IPS-18a (cell line): ENCODE measurements at regions not wholly inside any gene's neighbourhood (a gene's known extent, or its start where the extent isn't known, plus 50 kb on each side); places are given as distances from the start of the nearest gene placed in this dataset.

ENCODE experiments used
- H3K27ac ChIP-seq: one replicate; pipeline ENCODE4 v1.5.1; 2013; ENCODE audit warnings: low read length
- H3K27me3 ChIP-seq: one replicate; pipeline ENCODE4 v1.6.1; 2013; ENCODE audit warnings: mild to moderate bottlenecking, low read length; ENCODE audit not compliant: control insufficient read depth, insufficient read depth
- H3K36me3 ChIP-seq: one replicate; pipeline ENCODE4 v1.6.1; 2013; ENCODE audit warnings: low read depth, low read length; ENCODE audit not compliant: control insufficient read depth
- H3K4me1 ChIP-seq: one replicate; pipeline ENCODE4 v1.6.1; 2013; ENCODE audit warnings: low read depth, low read length; ENCODE audit not compliant: control insufficient read depth
- H3K4me3 ChIP-seq: one replicate; pipeline ENCODE4 v1.5.1; 2013; ENCODE audit warnings: low read length
- H3K9ac ChIP-seq: one replicate; pipeline ENCODE4 v1.6.1; 2013; ENCODE audit warnings: mild to moderate bottlenecking, low read length, moderate library complexity
- H3K9me3 ChIP-seq: one replicate; pipeline ENCODE4 v1.6.1; 2013; ENCODE audit warnings: low read depth, low read length; ENCODE audit not compliant: control insufficient read depth

DNA sequence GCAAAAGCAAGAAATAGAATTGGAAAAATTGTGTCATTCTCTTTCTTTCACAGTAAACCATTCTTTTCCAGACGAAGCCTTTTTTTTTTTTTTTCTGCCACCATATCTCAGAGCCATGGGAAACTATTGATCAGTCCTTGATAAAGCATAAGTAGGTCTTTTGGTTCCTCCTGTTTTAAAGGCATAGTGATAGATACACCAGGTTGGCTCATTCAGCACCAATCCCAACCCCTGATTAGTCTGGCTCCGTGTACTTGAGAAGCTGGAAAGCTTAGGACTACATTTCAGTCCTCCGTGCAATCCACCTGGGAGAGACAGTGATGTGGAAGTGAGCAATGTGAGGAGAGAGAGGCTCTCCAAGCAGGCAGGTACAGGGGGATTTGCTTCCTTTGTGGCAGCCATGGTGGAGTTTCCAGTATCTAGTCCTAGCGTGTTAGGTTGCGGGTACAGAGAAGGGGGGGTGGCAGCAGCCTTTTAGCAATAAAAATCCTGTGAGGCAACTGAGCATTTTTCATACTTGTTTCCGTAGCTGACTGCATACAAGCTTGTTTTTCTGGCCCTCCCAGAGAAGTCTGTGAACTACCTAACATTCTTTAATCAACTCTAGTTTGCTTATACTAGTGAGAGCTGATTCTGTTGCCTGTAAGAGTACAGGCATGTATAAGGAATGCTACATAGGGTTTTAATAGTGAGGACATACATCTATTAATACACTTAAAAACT lies 127.4 kb upstream of the CTTNBP2 start:
- H3K36me3 ChIP-seq: no peaks in the 10 kb centered on the region
- no peaks in the 10 kb centered on the region for H3K27me3 ChIP-seq
- H3K9ac ChIP-seq: no peak overlapping the region
- H3K4me1 ChIP-seq: peaks cover 7% of the 10 kb centered on the region
- no peaks in the 10 kb centered on the region for H3K9me3 ChIP-seq
- H3K4me3 ChIP-seq: no peak overlapping the region
- H3K27ac ChIP-seq: no peak overlapping the region

DNA sequence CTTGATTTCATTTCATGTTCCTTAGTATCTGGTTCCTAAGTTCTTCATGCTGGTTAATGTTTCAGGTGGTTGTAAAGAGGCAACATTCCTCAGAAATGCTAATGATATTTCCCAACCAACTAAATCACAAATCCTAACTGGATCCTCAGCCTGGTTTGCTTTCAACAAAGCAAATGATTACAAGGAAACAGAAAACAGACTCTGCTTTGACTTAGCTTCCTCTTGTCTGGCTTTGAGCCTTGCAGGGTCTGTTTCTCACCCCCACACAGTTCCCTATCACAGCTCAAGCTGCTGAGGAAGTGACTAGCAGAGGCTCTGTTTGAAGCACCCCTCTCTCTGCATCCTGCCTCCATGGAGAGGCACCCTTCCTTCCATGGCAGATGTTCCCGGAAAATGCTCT lies 130.2 kb upstream of the CTTNBP2 start:
- H3K36me3 ChIP-seq: no peaks in the 10 kb centered on the region
- H3K4me3 ChIP-seq: no peak overlapping the region
- no peak overlapping the region for H3K9ac ChIP-seq
- H3K27ac ChIP-seq: no peak overlapping the region
- H3K27me3 ChIP-seq: no peaks in the 10 kb centered on the region
- H3K9me3 ChIP-seq: no peaks in the 10 kb centered on the region
- peaks cover 7% of the 10 kb centered on the region for H3K4me1 ChIP-seq

DNA sequence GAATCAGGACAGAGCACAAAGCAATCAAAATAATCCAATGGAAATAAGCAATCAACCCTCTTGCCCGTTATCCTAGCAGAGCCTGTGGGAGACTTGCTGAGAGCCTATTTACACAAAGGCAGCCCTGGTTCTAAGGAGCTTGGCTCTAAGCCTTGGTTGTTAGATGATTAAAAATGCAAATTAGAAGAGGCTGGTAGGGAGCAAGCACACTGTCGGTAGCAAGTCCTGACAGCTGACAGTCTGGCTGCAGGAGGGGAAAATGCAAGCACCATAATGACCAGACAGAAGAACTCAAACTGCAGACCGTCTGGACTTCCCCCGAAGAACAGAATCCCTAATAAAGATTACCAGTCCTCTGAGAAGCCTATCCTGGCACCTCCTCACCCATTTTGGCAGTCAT lies 131.8 kb upstream of the CTTNBP2 start:
- Histone ChIP-seq H3K27ac (no peak overlapping the region), H3K9me3 (no peaks in the 10 kb centered on the region), H3K4me1 (peaks cover 7% of the 10 kb centered on the region), H3K27me3 (no peaks in the 10 kb centered on the region), H3K9ac (no peak overlapping the region), H3K4me3 (no peak overlapping the region), H3K36me3 (no peaks in the 10 kb centered on the region)

DNA sequence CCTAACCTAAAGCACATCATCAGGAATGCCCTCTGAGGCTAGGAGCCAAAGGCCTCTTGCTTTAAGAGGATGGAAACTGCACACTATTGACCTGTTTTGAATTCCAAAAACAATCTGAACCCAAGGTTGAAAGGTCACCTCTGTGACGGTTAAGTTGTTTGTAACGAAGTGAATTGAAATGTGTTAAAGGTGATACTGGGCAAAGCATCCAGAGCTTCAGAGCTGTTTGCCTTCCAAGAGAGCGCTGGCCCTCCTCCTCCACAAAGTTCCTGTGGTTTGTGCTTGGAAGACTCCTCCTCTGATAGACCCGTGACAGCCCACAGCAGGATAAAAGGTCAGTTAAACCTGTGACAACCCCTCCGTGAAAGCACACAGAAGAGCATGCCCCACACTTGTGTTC lies 133.7 kb upstream of the CTTNBP2 start:
- no peak overlapping the region for H3K4me3 ChIP-seq
- no peaks in the 10 kb centered on the region for H3K36me3 ChIP-seq
- H3K4me1 ChIP-seq: peaks cover 7% of the 10 kb centered on the region
- no peak overlapping the region for H3K9ac ChIP-seq
- no peaks in the 10 kb centered on the region for H3K9me3 ChIP-seq
- H3K27me3 ChIP-seq: no peaks in the 10 kb centered on the region
- H3K27ac ChIP-seq: no peak overlapping the region

DNA sequence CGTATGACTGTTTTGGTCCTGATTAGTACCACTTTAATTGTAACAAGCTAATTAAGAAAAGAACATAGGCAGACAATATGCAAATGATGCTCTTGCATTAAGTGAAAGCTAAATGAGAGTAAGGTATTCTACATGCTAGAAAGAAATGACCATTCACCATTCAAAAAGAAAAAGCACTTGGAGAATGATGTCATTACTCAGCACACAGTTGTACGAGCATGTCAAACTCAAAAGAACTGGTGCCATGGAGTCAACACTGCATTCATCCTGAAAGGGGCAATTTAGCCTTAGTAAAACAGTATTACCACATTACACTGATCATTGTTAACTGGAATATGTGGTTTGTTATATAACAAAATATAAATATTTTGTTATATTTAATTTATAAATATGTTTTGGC lies 136.2 kb upstream of the CTTNBP2 start:
- Histone ChIP-seq H3K27ac (no peak overlapping the region), H3K36me3 (no peaks in the 10 kb centered on the region), H3K9ac (no peak overlapping the region), H3K27me3 (no peaks in the 10 kb centered on the region), H3K4me1 (peaks cover 7% of the 10 kb centered on the region), H3K4me3 (no peak overlapping the region), H3K9me3 (no peaks in the 10 kb centered on the region)

DNA sequence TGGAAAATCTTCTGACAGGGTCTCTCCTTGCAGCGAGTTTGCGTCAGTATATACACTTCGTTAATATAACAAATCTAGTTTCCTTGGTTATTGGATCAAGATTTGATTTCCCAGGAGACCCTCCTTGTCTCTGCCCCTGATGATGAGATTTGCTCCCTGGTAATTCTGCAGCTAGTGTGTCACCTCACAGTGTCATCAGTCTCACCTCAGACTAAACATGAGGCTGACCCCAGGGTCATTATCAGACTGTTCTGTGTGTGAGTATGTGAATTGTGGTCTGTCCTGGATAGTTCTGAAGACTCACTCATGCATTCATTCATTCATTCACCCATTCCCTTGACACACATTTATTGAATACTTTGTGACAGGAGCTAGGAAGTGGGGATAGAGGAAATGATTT lies 138.4 kb upstream of the CTTNBP2 start:
- Histone ChIP-seq H3K36me3 (no peaks in the 10 kb centered on the region), H3K9me3 (no peaks in the 10 kb centered on the region), H3K4me1 (no peaks in the 10 kb centered on the region), H3K27me3 (no peaks in the 10 kb centered on the region), H3K9ac (no peak overlapping the region), H3K27ac (no peak overlapping the region), H3K4me3 (no peak overlapping the region)

DNA sequence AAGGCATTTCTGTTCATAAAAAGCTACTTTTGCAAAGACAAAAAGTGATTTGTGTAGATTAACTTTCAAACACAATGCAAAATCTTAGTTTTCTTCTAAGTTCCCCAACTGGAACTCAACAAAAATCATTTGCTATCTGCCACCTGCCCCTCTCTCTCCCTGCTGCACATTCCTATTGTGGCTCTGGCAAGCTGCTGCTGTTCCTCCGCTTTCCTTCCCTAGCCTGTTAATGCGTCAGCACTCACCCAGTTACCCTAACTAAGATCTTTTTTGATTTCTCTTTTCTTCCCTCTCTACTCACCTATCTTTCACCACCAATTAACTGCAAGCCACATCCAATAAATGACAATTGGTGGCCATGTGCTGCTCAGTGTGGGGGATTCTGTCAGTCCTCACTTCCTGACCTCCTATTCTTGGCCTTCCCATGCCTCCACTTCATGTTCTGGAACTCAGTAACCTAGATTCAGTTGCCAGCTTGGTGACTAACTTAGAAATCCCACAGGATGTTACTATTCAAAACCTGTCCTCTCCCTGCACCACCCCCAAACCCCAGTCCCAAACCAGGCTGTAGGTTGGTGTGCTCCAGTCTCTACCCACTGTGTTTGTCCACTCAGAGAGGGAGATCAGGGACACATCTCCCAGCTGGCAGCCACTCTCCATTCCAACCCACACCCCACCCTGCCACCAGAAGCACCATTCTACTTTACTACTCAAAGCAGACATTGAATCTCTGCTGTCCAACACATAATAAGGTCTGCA lies 140.2 kb upstream of the CTTNBP2 start:
- no peaks in the 10 kb centered on the region for H3K4me1 ChIP-seq
- no peak overlapping the region for H3K9ac ChIP-seq
- H3K27me3 ChIP-seq: no peaks in the 10 kb centered on the region
- H3K27ac ChIP-seq: no peak overlapping the region
- no peak overlapping the region for H3K4me3 ChIP-seq
- peaks cover 3% of the 10 kb centered on the region for H3K9me3 ChIP-seq
- H3K36me3 ChIP-seq: no peaks in the 10 kb centered on the region

DNA sequence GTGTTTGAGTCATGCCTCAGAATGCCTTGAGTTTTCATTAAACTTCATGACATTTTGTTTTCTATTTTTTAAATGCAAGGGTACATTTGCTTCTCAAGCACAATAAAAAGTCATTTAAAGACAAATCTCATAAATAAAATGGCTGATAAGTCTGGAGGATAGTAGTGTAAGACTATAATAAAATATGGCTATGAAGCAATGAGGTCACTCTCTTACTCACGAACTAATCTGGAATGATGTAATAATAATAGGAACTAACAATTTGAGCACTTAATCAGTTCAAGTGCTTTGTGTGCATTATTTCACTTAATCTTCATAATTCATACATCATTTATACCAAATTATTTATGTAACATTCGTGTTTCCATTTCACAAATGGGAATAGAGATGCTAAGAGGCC lies 149.3 kb upstream of the CTTNBP2 start:
- Histone ChIP-seq H3K36me3 (no peaks in the 10 kb centered on the region), H3K4me1 (no peaks in the 10 kb centered on the region), H3K9me3 (peaks cover under 1% of the 10 kb centered on the region), H3K27ac (no peak overlapping the region), H3K4me3 (no peak overlapping the region), H3K27me3 (no peaks in the 10 kb centered on the region), H3K9ac (no peak overlapping the region)

DNA sequence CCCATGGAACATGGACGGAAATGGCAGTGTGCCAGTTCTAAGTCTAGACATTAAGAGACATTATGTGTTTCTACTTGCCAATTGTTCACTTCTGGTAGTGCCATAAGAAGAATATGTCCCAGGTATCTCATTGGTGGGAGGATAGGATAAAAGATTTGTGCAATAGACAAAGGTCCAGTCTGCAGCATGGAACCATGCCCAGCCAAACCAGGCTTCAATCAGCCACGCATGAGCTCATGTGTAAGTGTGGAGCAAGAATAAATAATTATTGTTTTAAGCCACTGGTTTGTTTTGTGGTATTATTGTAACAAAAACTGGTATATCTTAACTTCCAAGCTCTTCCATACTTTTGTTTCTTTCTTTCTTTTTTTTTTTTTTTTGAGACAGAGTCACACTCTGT lies 153.6 kb upstream of the CTTNBP2 start:
- Histone ChIP-seq H3K27ac (no peak overlapping the region), H3K9me3 (no peaks in the 10 kb centered on the region), H3K27me3 (no peaks in the 10 kb centered on the region), H3K4me1 (no peaks in the 10 kb centered on the region), H3K9ac (no peak overlapping the region), H3K36me3 (no peaks in the 10 kb centered on the region), H3K4me3 (no peak overlapping the region)

DNA sequence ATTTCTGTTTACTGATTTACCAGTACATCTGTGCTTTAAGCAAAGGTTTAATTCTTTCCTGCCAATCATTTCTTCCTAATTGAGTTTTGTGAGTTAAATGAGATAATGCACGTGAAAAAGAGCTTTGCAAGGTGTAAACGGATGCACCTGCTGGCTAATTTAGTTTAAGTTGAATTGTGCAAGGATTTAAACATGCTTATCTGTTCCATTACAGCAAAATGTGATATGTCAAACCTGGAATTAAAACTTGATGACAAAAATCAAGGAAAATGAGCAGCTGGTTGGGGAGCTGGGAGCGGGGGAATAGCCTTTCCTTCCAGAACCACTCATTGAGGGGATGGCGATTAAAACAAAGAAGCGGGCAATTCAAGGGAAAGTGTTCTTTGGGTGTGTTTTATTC lies 155.0 kb upstream of the CTTNBP2 start:
- Histone ChIP-seq H3K4me3 (no peak overlapping the region), H3K27ac (no peak overlapping the region), H3K36me3 (no peaks in the 10 kb centered on the region), H3K27me3 (no peaks in the 10 kb centered on the region), H3K9me3 (no peaks in the 10 kb centered on the region), H3K9ac (no peak overlapping the region), H3K4me1 (no peaks in the 10 kb centered on the region)

DNA sequence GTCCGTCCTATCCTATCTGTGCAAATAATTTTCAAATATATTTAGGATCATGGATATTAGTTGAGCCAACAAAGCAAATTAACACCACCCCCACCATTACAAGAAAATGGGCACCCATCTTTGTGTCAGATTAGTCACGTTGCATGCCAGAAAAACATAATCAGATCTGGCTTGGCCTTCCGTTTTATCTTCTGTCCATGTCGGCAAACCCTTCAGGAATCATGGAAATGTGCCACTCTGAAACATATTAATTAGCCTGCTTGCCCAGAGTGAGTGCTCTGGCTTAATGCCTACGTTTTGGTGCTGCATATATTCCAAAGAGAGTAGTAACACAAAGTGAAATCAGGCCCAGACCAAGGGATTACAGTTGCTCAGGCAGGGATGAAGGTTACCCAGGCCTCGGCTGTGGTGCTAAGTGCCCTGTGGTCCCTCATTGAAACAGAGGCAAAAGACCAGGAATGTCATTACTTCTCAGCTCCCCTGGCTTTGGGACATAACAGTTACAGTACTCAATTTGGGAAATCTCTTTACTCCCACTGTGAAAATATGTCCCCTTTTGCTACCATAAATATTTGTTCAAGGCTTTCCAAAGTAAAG lies 154.0 kb upstream of the LSM8 start:
- no peaks in the 10 kb centered on the region for H3K36me3 ChIP-seq
- H3K9ac ChIP-seq: no peak overlapping the region
- no peak overlapping the region for H3K27ac ChIP-seq
- no peaks in the 10 kb centered on the region for H3K4me1 ChIP-seq
- no peaks in the 10 kb centered on the region for H3K9me3 ChIP-seq
- H3K27me3 ChIP-seq: no peaks in the 10 kb centered on the region
- H3K4me3 ChIP-seq: no peak overlapping the region

DNA sequence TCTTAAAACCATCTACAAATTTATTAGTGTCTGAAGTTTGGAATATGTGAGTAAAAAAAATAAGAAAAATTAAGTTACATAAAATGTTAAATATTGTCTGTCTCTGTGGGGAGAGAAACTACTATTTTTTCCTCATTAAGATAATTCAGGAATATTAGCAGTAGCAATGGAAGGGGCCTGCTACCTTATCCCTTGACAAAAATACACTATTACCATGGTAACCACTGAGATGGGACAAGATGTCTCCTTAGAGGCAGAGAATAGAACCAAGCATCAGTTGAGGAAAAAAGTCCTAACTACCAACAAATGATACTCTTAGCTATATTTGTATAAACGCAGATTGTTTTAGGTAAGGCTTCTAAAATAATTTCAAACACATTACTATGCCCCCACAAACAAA lies 150.7 kb upstream of the LSM8 start:
- no peaks in the 10 kb centered on the region for H3K36me3 ChIP-seq
- no peak overlapping the region for H3K27ac ChIP-seq
- no peak overlapping the region for H3K4me3 ChIP-seq
- H3K27me3 ChIP-seq: no peaks in the 10 kb centered on the region
- no peak overlapping the region for H3K9ac ChIP-seq
- no peaks in the 10 kb centered on the region for H3K9me3 ChIP-seq
- H3K4me1 ChIP-seq: no peaks in the 10 kb centered on the region
